HEK293 (cell line): ENCODE measurements at regions not wholly inside any gene's neighbourhood (a gene's known extent, or its start where the extent isn't known, plus 50 kb on each side); places are given as distances from the start of the nearest gene placed in this dataset.

Experiments used
- MEIS1 ChIP-seq: sonication (generic); formaldehyde crosslinking; IDR thresholded peaks from 2 replicates; pipeline ENCODE4 v1.8.1; 2022; ENCODE audit warnings: missing genetic modification reagents, mild to moderate bottlenecking, borderline replicate concordance
- ZNF214 ChIP-seq: fragments of 450-650 bp; formaldehyde crosslinking; IDR thresholded peaks from 2 replicates; pipeline ENCODE4 v1.5.1; 2017; ENCODE audit warnings: missing biosample characterization, mild to moderate bottlenecking, missing genetic modification characterization, borderline replicate concordance
- ZNF274 ChIP-seq, 2 experiments: fragments of 200-500 bp in 1 of 2; fragments of 450-650 bp in 1 of 2; sonication (Bioruptor generic) in 1 of 2; formaldehyde crosslinking in 1 of 2; IDR thresholded peaks; 2 replicates each; pipeline versions ENCODE4 v1.5.1 to v1.6.1; 2014 to 2016; ENCODE audit warnings: borderline replicate concordance in 1 of 2, inconsistent platforms in 1 of 2, low read length in 1 of 2, missing biosample characterization in 1 of 2, missing genetic modification characterization in 1 of 2
- ZNF311 ChIP-seq: fragments of 450-650 bp; formaldehyde crosslinking; IDR thresholded peaks from 2 replicates; pipeline ENCODE4 v1.5.1; 2017; ENCODE audit warnings: missing biosample characterization, missing genetic modification characterization, borderline replicate concordance
- ZNF629 ChIP-seq: fragments of 450-650 bp; formaldehyde crosslinking; IDR thresholded peaks from 2 replicates; pipeline ENCODE4 v1.5.1; 2017; ENCODE audit warnings: missing biosample characterization, missing genetic modification characterization
- TF ChIP-seq, protein P1 (sequence below): fragments of 450-650 bp; formaldehyde crosslinking; IDR thresholded peaks from 2 replicates; pipeline ENCODE4 v1.5.1; 2016; ENCODE audit warnings: missing biosample characterization, missing genetic modification characterization
- TF ChIP-seq, protein P2 (sequence below): fragments of 450-650 bp; formaldehyde crosslinking; IDR thresholded peaks from 2 replicates; pipeline ENCODE4 v1.5.1; 2016; ENCODE audit warnings: missing biosample characterization, missing genetic modification characterization

- TF ChIP-seq MEIS1 (CRISPR knock-in tag) (no peak), ZNF274 (IDR thresholded peaks at IDR 0.05; ENCODE audit: low read length) (no peak), ZNF274 (tag by site-specific recombination; IDR thresholded peaks at IDR 0.05; ENCODE audit: borderline replicate concordance) (no peak), ZNF214 (tag by site-specific recombination) (no peak), ZNF629 (no peak), ZNF311 (tag by site-specific recombination) (no peak)
- TF ChIP-seq, protein P1, sequence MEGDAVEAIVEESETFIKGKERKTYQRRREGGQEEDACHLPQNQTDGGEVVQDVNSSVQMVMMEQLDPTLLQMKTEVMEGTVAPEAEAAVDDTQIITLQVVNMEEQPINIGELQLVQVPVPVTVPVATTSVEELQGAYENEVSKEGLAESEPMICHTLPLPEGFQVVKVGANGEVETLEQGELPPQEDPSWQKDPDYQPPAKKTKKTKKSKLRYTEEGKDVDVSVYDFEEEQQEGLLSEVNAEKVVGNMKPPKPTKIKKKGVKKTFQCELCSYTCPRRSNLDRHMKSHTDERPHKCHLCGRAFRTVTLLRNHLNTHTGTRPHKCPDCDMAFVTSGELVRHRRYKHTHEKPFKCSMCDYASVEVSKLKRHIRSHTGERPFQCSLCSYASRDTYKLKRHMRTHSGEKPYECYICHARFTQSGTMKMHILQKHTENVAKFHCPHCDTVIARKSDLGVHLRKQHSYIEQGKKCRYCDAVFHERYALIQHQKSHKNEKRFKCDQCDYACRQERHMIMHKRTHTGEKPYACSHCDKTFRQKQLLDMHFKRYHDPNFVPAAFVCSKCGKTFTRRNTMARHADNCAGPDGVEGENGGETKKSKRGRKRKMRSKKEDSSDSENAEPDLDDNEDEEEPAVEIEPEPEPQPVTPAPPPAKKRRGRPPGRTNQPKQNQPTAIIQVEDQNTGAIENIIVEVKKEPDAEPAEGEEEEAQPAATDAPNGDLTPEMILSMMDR (tag by site-specific recombination), result no peak
- TF ChIP-seq, protein P2, sequence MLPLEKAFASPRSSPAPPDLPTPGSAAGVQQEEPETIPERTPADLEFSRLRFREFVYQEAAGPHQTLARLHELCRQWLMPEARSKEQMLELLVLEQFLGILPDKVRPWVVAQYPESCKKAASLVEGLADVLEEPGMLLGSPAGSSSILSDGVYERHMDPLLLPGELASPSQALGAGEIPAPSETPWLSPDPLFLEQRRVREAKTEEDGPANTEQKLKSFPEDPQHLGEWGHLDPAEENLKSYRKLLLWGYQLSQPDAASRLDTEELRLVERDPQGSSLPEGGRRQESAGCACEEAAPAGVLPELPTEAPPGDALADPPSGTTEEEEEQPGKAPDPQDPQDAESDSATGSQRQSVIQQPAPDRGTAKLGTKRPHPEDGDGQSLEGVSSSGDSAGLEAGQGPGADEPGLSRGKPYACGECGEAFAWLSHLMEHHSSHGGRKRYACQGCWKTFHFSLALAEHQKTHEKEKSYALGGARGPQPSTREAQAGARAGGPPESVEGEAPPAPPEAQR (tag by site-specific recombination), result no peak
Measured at GRCh38 chr12:91928501-91928900, 217.1 kb downstream of the BTG1 start.
